Mucosa of rectum (tissue), 2 donors: ENCODE measurements at regions not wholly inside any gene's neighbourhood (a gene's known extent, or its start where the extent isn't known, plus 50 kb on each side); places are given as distances from the start of the nearest gene placed in this dataset.

Experiments
- H3K27ac ChIP-seq, 2 donors: one replicate each; pipeline ENCODE4 v1.7.0; 2013; ENCODE audit warnings: inconsistent platforms in 2 of 2, low read depth in 2 of 2, low read length in 2 of 2
- H3K27me3 ChIP-seq, 2 donors: one replicate each; pipeline ENCODE4 v1.7.0; 2013; ENCODE audit warnings: low read length in 2 of 2; ENCODE audit not compliant: control insufficient read depth in 2 of 2, insufficient read depth in 2 of 2
- H3K36me3 ChIP-seq, 2 donors: one replicate each; pipeline ENCODE4 v1.7.0; 2013; ENCODE audit warnings: low read length in 2 of 2; ENCODE audit not compliant: control insufficient read depth in 2 of 2, insufficient read depth in 2 of 2
- H3K4me1 ChIP-seq, 2 donors: one replicate each; pipeline ENCODE4 v1.7.0; 2013; ENCODE audit warnings: low read length in 2 of 2, mild to moderate bottlenecking in 1 of 2; ENCODE audit not compliant: control insufficient read depth in 2 of 2, insufficient read depth in 2 of 2
- H3K4me3 ChIP-seq, 2 donors: one replicate each; pipeline ENCODE4 v1.7.0; 2013; ENCODE audit warnings: low read length in 2 of 2
- H3K9ac ChIP-seq, 2 donors: one replicate each; pipeline ENCODE4 v1.7.0; 2013; ENCODE audit warnings: low read length in 2 of 2, low read depth in 1 of 2, mild to moderate bottlenecking in 1 of 2
- H3K9me3 ChIP-seq, 2 donors: one replicate each; pipeline ENCODE4 v1.7.0; 2013; ENCODE audit warnings: low read length in 2 of 2; ENCODE audit not compliant: control insufficient read depth in 2 of 2
- donor health status: healthy.
- donor health status: Normal muscosa, but diverticular disease.

DNA sequence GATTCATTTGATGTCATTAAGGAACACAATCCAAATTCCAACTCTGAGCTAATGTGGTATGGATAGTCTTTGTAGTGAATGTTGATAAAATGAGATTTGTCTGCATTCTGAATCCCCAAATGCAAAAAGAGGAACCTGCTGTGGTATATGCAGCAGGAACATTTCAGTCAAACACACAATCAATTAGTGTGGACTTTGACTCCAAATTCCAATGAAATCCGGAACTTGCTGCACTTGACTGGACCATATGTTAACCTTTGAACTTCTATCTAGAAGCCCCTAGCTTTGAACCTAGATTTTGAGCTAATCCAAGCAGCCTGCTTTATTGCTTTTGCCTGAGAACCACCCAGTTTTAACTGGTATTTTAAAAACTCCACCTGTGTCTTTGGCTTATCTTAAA lies 341.3 kb downstream of the SPRY2 start:
- H3K27ac ChIP-seq: no peak overlapping the region
- H3K9me3 ChIP-seq: no peaks in the 10 kb centered on the region
- H3K27me3 ChIP-seq: no peaks in the 10 kb centered on the region
- H3K4me1 ChIP-seq: no peaks in the 10 kb centered on the region
- H3K4me3 ChIP-seq: no peak overlapping the region
- no peak overlapping the region for H3K9ac ChIP-seq
- H3K36me3 ChIP-seq: no peaks in the 10 kb centered on the region

DNA sequence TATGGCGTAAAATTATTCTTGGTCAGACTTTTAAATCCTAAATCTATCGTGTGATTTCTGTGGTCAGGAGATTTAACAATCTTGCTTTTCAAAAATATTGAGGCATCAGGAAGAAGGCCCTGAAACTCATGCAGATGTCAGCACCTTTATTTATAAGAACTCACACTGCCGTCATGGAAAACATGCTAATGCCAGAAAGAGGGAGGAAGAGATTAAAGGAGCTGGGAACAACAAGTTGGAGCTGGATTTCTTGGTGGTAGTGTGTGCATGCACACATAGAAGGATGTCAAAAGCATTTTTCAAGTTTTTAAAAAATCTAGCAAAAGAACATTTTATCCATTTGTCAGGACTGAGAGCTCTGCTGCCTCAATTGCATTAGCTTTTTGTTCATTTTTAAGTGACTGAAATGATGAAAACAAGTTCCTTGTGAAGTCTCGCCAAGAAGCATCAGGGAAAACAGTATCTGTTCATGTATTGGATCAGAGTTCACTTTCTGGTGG lies 342.5 kb downstream of the SPRY2 start:
- Histone ChIP-seq H3K27me3 (no peaks in the 10 kb centered on the region), H3K27ac (no peak overlapping the region), H3K36me3 (no peaks in the 10 kb centered on the region), H3K4me1 (no peaks in the 10 kb centered on the region), H3K9me3 (no peaks in the 10 kb centered on the region), H3K9ac (no peak overlapping the region), H3K4me3 (no peak overlapping the region)

DNA sequence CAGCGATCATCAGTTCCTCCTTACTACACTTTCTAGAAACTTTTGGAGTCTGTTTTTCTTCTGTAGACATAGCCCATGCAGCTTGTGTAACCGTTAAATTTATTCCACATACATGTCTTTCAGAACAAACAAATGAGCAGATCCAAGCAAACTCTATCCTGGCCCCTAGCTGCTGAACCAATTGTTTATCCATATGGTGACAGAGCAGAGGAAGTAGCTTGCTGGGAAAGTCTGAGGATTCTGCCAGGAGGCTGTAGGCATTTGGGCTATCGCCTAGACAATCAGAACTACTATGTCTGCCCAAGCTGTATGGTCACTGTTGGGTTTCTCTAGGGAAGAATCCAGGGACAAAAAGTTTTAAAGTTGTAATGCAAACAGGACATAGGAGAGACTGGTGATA lies 343.7 kb downstream of the SPRY2 start:
- H3K36me3 ChIP-seq: no peaks in the 10 kb centered on the region

DNA sequence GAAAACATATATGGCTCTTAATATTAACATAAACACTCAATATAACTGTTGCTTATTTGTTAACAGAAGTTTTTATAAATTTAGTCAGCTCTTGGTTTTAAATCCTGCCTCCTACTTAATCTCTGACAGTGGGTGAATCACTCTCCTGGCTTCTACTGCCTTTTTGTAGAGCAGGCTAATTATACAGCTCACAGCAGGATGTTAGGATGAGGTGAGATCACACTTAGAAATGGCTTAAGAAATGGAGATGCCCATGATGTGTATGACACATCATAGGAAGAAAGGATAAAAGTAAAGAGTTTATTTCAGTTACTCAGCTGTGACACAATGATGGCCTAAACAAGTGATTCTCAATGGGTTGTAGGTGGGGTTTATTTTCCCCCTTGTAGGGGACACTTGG lies 345.6 kb downstream of the SPRY2 start:
- Histone ChIP-seq H3K9me3 (no peaks in the 10 kb centered on the region), H3K27me3 (no peaks in the 10 kb centered on the region), H3K9ac (no peak overlapping the region), H3K4me1 (no peaks in the 10 kb centered on the region), H3K4me3 (no peak overlapping the region), H3K27ac (no peak overlapping the region), H3K36me3 (no peaks in the 10 kb centered on the region)

More for the DNA sequence above, 343.7 kb downstream of the SPRY2 start:
- Histone ChIP-seq H3K4me1 (no peaks in the 10 kb centered on the region), H3K27ac (no peak overlapping the region), H3K4me3 (no peak overlapping the region), H3K9ac (no peak overlapping the region), H3K27me3 (no peaks in the 10 kb centered on the region), H3K9me3 (no peaks in the 10 kb centered on the region)

DNA sequence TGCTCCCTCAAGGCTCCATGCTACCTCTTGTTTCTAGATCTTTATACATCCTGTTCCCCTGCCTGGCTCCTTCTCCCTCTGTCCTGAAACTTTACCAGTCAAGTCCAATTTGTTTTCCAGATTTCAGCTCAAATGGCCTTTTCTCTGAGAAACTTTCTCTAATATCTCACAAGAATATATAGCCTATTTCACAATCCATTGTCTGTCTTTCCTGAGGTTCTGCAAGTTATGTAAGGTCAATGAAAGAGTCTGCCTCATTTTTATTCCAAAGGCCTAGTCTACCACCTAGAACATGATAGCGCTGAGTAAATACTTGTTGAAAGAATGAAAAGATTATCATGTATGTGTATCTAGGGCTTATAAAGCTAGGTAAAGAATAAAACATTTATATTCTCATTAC lies 348.8 kb downstream of the SPRY2 start:
- no peak overlapping the region for H3K4me3 ChIP-seq
- no peaks in the 10 kb centered on the region for H3K27me3 ChIP-seq
- H3K27ac ChIP-seq: no peak overlapping the region
- no peaks in the 10 kb centered on the region for H3K4me1 ChIP-seq
- no peaks in the 10 kb centered on the region for H3K36me3 ChIP-seq
- H3K9ac ChIP-seq: no peak overlapping the region
- H3K9me3 ChIP-seq: no peaks in the 10 kb centered on the region

DNA sequence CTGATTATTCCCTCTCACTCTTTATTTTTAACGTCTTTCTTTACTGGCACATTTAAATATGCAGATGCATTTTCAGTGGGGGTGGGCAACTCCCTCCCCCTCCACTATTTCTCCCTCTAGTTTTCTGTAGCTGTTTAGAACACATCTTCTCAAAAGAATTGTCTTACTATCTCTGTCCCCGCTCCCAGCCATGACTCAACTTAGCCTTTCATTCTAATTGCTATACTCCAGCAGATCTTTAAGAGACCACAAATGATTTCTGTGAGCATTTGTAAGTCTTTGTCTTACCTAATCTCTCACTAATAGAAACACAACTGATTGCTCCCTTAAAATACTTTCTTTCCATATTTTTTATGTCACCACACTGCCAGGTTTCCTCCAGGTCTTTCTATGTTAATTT lies 350.9 kb downstream of the SPRY2 start:
- H3K9me3 ChIP-seq: no peaks in the 10 kb centered on the region
- no peak overlapping the region for H3K4me3 ChIP-seq
- H3K27me3 ChIP-seq: no peaks in the 10 kb centered on the region
- no peaks in the 10 kb centered on the region for H3K4me1 ChIP-seq
- no peaks in the 10 kb centered on the region for H3K36me3 ChIP-seq
- no peak overlapping the region for H3K9ac ChIP-seq
- no peak overlapping the region for H3K27ac ChIP-seq

DNA sequence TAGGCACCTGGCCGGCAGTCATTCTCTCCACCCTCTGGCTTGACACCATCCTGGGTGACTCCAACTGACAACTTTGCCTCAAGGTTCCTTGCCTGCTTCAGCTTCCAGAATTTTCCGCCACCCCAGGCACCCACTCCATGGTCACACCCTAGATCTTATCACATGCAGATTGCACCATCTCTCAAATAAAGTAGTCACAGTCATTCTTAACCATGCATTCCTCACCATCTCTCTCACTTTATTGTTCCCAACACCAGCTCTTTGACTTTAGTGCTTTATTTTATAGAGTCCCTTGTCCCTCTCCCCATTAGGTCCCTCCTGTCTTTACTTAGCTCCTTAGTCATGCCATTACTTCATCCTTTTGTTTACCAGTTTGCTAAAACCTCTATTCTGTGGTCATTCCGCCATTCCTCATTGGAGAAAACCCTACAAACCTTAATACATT lies 351.7 kb downstream of the SPRY2 start:
- Histone ChIP-seq H3K36me3 (no peaks in the 10 kb centered on the region), H3K27me3 (no peaks in the 10 kb centered on the region), H3K4me1 (no peaks in the 10 kb centered on the region), H3K9me3 (no peaks in the 10 kb centered on the region), H3K4me3 (peak overlapping the region; percentile 27 to 40), H3K9ac (no peak overlapping the region), H3K27ac (peak overlapping the region; percentile 17 to 68)

DNA sequence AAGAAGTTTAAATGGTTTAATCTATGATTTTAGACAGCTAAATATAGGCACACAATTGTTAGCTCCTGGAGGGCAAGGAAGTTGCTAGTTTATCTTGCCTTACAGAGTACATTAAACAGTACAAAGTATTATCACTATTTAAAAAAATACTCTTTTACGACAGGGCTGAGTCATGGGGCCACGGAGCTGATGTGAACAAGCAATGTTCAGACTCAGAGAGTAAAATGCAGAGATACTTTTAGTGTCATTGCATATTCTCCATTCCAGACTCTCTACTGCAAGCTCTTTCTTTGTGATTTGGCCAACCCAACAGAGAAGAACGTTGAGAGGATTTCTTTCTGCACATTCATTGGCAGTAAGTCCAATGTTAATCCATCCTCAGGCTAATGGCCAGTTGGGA lies 352.4 kb downstream of the SPRY2 start:
- H3K4me1 ChIP-seq: no peaks in the 10 kb centered on the region
- no peaks in the 10 kb centered on the region for H3K36me3 ChIP-seq
- H3K4me3 ChIP-seq: peak overlapping the region in 1 of 2 donors; percentile 27
- H3K9ac ChIP-seq: no peak overlapping the region
- H3K9me3 ChIP-seq: no peaks in the 10 kb centered on the region
- H3K27me3 ChIP-seq: no peaks in the 10 kb centered on the region
- H3K27ac ChIP-seq: peak overlapping the region; percentile 17 to 68

DNA sequence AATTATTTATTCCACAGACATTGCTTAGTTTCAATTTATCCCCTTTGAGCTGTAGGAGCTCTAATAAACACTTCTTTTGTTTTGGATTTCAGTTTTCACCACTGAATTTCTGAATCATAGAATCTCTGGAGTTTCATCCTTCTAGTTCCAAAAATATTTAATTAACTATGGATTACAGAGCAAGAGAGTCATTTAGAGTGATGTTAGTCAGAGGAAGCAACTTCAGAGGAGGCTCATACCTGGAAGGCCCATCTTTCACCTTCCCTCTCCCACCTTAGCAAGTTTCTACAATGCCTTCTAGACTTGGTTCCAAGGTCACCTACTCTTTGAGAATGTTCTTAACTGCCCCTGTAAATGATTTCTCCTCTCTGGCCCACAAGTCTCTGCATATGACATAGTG lies 353.2 kb downstream of the SPRY2 start:
- Histone ChIP-seq H3K9me3 (no peaks in the 10 kb centered on the region), H3K4me1 (no peaks in the 10 kb centered on the region), H3K27me3 (no peaks in the 10 kb centered on the region), H3K36me3 (no peaks in the 10 kb centered on the region), H3K9ac (no peak overlapping the region), H3K27ac (peak overlapping the region; percentile 25 to 63), H3K4me3 (no peak overlapping the region)

DNA sequence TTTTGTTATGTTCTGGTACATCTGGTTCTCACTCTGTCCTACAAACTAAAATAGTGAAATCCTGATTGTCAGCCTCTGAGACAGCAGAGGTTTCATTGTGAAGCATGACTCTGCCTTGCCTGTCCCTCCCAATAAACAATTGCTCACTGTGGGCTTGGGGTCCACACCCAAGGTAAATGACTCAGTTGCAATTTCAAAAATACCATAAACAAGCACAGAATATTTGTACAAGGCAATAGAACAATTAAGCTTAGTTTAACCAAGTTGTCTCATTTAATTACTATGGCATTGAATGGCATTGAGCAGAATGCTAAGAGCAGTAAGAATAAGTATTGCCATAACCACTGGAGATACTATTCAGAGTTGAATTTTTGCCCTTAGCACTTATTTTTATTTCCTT lies 353.6 kb downstream of the SPRY2 start:
- Histone ChIP-seq H3K4me3 (no peak overlapping the region), H3K36me3 (no peaks in the 10 kb centered on the region), H3K9me3 (no peaks in the 10 kb centered on the region), H3K4me1 (no peaks in the 10 kb centered on the region), H3K27ac (peak overlapping the region; percentile 25 to 63), H3K27me3 (no peaks in the 10 kb centered on the region), H3K9ac (no peak overlapping the region)

DNA sequence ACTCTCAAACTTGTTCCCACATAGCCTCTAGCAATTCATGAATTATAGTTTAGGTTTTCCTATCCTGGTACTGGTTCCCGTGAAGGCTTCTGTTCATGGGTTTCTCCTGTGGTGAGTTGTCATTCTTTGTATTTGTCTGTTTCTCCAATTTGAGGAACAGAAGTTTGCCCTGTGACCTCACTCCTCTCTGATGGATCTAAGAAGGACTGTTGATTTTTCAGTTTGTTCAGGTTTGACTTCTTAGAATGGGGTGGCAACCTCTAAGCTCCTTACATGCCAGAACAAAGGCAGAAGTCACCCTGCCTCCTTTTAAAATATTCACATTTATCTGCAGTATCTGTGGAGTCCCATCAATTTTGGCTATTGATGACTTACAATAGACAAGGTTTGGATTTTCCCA lies 354.0 kb downstream of the SPRY2 start:
- Histone ChIP-seq H3K27ac (peak overlapping the region; percentile 25 to 63), H3K4me3 (no peak overlapping the region), H3K9ac (no peak overlapping the region), H3K4me1 (no peaks in the 10 kb centered on the region), H3K9me3 (no peaks in the 10 kb centered on the region), H3K27me3 (no peaks in the 10 kb centered on the region), H3K36me3 (no peaks in the 10 kb centered on the region)
